ENCODE measurements at regions not wholly inside any gene's neighbourhood (a gene's known extent, or its start where the extent isn't known, plus 50 kb on each side); places are given as distances from the start of the nearest gene placed in this dataset.

GRCh38 chr6:113184291-113184690 lies 672.9 kb upstream of the MARCKS start:
- TF ChIP-seq CTCF (IDR thresholded peaks at IDR 0.05; ENCODE audit: low read length) (no peak), EZH2 (IDR thresholded peaks at IDR 0.05; ENCODE audit: borderline replicate concordance, low read length) (no peak)
